Esophagus muscularis mucosa (tissue), 4 donors: ENCODE measurements at regions not wholly inside any gene's neighbourhood (a gene's known extent, or its start where the extent isn't known, plus 50 kb on each side); places are given as distances from the start of the nearest gene placed in this dataset.

Experiments
- DNase-seq: peaks from one replicate; pipeline ENCODE4 v3.0.0-alpha.2; 2017; ENCODE audit errors: extremely low spot score
- H3K27ac ChIP-seq, 4 donors: fragments of 200-600 bp; sonication (generic); replicated peaks in 1 of 4; 1 replicate in 3 of 4; 2 replicates in 1 of 4; pipeline ENCODE4 v1.5.1; 2016 to 2019; ENCODE audit warnings: mild to moderate bottlenecking in 1 of 4
- H3K27me3 ChIP-seq, 4 donors: fragments of 200-600 bp; sonication (generic); one replicate each; pipeline versions ENCODE4 v1.5.1 to v1.6.0; 2016 to 2019
- H3K36me3 ChIP-seq, 4 donors: fragments of 200-600 bp; sonication (generic); one replicate each; pipeline ENCODE4 v1.5.1; 2016 to 2019
- H3K4me1 ChIP-seq, 4 donors: fragments of 200-600 bp; sonication (generic); one replicate each; pipeline ENCODE4 v1.5.1; 2016 to 2019
- H3K4me3 ChIP-seq, 4 donors: fragments of 200-600 bp; sonication (generic); 1 replicate in 2 of 4; 2 replicates in 2 of 4; pipeline ENCODE4 v1.5.1; 2016 to 2019; ENCODE audit warnings: mild to moderate bottlenecking in 4 of 4, moderate library complexity in 1 of 4
- H3K9me3 ChIP-seq, 4 donors: fragments of 200-600 bp; sonication (generic); 1 replicate in 3 of 4; 2 replicates in 1 of 4; pipeline ENCODE4 v1.5.1; 2016 to 2019
- EP300 ChIP-seq: sonication (generic); formaldehyde crosslinking; IDR thresholded peaks from one replicate; pipeline ENCODE4 v1.6.1; 2017; ENCODE audit warnings: antibody characterized with exemption
- POLR2A ChIP-seq: fragments of 450-650 bp; IDR thresholded peaks from one replicate; pipeline ENCODE4 v1.6.1; 2017; ENCODE audit warnings: antibody characterized with exemption, moderate library complexity, mild to moderate bottlenecking, low read depth
- POLR2AphosphoS5 ChIP-seq, 2 donors: sonication (generic); formaldehyde crosslinking; IDR thresholded peaks; one replicate each; pipeline ENCODE4 v1.6.1; 2017; ENCODE audit warnings: antibody characterized with exemption in 2 of 2
- WGBS: methylation state at CpG from one replicate; pipeline ENCODE4 v1.1.5; 2018; 5-methylcytosine and 5-hydroxymethylcytosine counted together
- intact Hi-C: fragments of 100-400 bp; cut with DNase I; formaldehyde crosslinking; loops from one replicate; pipeline ENCODE4 v1.15.1; 2023
- TF ChIP-seq, protein P1 (sequence below), 3 experiments: fragments of 200-600 bp in 2 of 3; fragments of 450-650 bp in 1 of 3; sonication (generic) in 2 of 3; IDR thresholded peaks; one replicate each; pipeline ENCODE4 v1.5.1; 2017 to 2019; ENCODE audit warnings: antibody characterized with exemption in 3 of 3, mild to moderate bottlenecking in 2 of 3, moderate library complexity in 1 of 3

DNA sequence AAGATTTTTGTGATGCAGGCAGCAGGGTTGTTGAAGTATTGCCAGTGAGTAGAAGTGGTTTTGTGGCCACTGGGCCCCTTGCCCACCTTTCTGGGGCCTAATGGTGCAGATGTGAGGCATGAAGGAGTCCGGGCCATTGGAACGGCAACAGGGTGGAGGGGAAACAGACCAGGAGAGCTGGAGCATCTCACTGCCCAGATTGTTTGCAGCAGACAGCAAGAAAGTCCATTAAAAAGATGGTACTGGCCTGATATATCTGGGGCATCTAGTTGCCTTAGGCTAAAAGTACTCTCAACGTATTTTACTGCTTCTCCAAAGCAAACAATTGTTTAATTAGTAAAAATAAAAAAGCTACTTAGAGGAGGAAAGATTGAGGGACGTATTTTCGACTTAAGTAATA lies 298.4 kb downstream of the SATB1 start:
- Histone ChIP-seq H3K4me3 (no peak overlapping the region), H3K27me3 (no peaks in the 10 kb centered on the region), H3K9me3 (no peaks in the 10 kb centered on the region), H3K27ac (no peak overlapping the region), H3K4me1 (no peaks in the 10 kb centered on the region), H3K36me3 (no peaks in the 10 kb centered on the region)
- 87% methylated on average over 5 of the region's 5 CpGs for WGBS
- intact Hi-C loops: no loop called here
- TF ChIP-seq POLR2AphosphoS5 (IDR thresholded peaks at IDR 0.05): no peak
- no peak for TF ChIP-seq EP300
- TF ChIP-seq POLR2A: no peak
- TF ChIP-seq, protein P1, sequence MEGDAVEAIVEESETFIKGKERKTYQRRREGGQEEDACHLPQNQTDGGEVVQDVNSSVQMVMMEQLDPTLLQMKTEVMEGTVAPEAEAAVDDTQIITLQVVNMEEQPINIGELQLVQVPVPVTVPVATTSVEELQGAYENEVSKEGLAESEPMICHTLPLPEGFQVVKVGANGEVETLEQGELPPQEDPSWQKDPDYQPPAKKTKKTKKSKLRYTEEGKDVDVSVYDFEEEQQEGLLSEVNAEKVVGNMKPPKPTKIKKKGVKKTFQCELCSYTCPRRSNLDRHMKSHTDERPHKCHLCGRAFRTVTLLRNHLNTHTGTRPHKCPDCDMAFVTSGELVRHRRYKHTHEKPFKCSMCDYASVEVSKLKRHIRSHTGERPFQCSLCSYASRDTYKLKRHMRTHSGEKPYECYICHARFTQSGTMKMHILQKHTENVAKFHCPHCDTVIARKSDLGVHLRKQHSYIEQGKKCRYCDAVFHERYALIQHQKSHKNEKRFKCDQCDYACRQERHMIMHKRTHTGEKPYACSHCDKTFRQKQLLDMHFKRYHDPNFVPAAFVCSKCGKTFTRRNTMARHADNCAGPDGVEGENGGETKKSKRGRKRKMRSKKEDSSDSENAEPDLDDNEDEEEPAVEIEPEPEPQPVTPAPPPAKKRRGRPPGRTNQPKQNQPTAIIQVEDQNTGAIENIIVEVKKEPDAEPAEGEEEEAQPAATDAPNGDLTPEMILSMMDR (IDR thresholded peaks at IDR 0.05): no peak
- DNase-seq: no peak

DNA sequence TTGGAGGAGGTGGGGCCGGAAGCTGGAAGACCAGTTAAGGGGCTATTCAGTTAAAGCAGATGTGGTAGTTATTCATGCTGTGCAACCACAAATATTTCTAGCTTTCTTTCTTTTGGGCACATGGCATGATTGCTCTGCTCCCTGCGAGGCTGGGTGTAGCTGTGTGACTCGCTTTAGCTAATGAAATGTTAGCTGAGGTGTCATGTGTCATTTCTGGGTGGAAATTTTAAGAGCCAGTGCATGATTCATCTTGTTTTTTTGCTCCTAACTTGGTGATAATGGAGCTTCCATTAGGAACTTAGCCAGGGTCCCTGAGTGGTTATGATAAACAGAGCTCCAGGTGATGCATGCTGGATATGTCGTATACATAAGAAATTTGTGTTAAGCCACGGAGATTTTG lies 300.6 kb downstream of the SATB1 start:
- Histone ChIP-seq H3K4me3 (no peak overlapping the region), H3K4me1 (no peaks in the 10 kb centered on the region), H3K9me3 (no peaks in the 10 kb centered on the region), H3K36me3 (no peaks in the 10 kb centered on the region), H3K27ac (no peak overlapping the region), H3K27me3 (no peaks in the 10 kb centered on the region)
- intact Hi-C loops: no loop called here
- DNase-seq: no peak
- WGBS: 90% methylated on average over 5 of the region's 5 CpGs
- TF ChIP-seq EP300 (no peak), POLR2AphosphoS5 (IDR thresholded peaks at IDR 0.05) (no peak), POLR2A (no peak)
- TF ChIP-seq, protein P1 (IDR thresholded peaks at IDR 0.05): no peak

DNA sequence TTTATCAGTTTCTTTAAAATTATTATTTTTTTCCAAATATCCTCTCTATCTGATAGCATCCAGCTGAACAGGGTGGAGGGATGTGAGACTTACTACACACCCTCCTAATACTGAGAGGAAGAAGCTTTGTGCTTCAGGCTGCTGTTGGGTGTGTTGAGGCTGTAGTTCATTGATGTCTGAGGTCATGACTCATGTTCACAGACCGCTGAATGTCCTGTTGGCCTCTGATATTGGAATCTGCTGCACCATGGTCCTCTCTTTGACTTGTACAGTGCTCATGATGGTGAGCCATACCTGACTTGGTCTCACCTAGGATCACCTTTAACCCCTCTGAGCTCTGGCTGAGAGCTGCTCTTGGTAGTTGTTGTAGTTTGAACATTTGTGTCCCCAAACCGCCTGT lies 302.9 kb downstream of the SATB1 start:
- no peaks in the 10 kb centered on the region for H3K36me3 ChIP-seq
- H3K4me3 ChIP-seq: no peak overlapping the region
- no peaks in the 10 kb centered on the region for H3K4me1 ChIP-seq
- no peaks in the 10 kb centered on the region for H3K9me3 ChIP-seq
- DNase-seq: no peak
- no peak overlapping the region for H3K27ac ChIP-seq
- intact Hi-C loops: no loop called here
- H3K27me3 ChIP-seq: no peaks in the 10 kb centered on the region
- 95% methylated on average over 2 of the region's 2 CpGs for WGBS
- TF ChIP-seq EP300: no peak
- no peak for TF ChIP-seq POLR2AphosphoS5 (IDR thresholded peaks at IDR 0.05)
- TF ChIP-seq, protein P1 (IDR thresholded peaks at IDR 0.05): no peak

DNA sequence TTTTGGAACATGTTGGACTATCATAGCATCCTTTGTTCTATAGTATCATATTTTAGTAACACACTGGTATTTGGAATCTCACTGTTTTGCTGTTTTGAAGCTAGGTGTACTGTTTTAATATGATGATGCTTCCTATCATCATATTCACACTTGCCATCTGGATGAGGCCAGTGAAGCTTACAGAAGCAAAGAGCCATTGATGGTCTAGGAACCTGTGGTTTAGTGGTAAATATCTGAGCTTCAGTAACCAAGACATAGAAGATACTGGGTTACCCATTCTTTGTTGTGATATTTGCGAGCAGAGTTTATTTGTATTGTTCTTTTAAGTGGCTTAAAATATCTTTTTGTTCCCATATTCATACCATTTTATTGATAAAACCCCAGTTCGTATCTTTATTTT lies 304.1 kb downstream of the SATB1 start:
- Histone ChIP-seq H3K36me3 (no peaks in the 10 kb centered on the region), H3K27ac (no peak overlapping the region), H3K4me3 (no peak overlapping the region), H3K27me3 (no peaks in the 10 kb centered on the region), H3K4me1 (no peaks in the 10 kb centered on the region), H3K9me3 (no peaks in the 10 kb centered on the region)
- no peak for DNase-seq
- 95% methylated on average over 2 of the region's 2 CpGs for WGBS
- intact Hi-C loops: no loop called here
- TF ChIP-seq EP300: no peak
- no peak for TF ChIP-seq POLR2A
- TF ChIP-seq, protein P1 (IDR thresholded peaks at IDR 0.05): no peak
- no peak for TF ChIP-seq POLR2AphosphoS5 (IDR thresholded peaks at IDR 0.05)

DNA sequence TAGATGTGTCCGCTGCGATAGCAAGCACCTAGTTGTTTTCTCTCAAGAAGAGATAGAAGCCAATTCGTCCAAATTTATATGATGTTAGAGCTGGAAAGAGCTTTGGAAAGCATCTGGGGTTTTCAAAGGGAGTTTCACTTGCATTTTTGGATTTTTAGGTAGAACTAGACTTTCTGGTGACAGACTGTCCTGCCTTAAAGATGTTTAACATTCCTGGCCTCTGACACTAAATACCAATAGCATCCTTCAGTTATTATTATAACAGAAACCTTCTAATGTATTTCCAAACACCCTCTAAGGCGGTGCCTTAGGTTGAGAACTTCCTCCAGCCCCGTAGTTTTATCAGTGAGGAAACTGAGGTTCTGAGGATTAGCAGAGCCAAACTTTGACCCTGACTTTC lies 305.3 kb downstream of the SATB1 start:
- TF ChIP-seq POLR2A (no peak), EP300 (no peak), POLR2AphosphoS5 (IDR thresholded peaks at IDR 0.05) (no peak)
- TF ChIP-seq, protein P1 (IDR thresholded peaks at IDR 0.05): no peak

More for the DNA sequence above, 305.3 kb downstream of the SATB1 start:
- DNase-seq: no peak
- intact Hi-C loops: no loop called here
- WGBS: 70% methylated on average over 5 of the region's 5 CpGs
- Histone ChIP-seq H3K4me1 (no peaks in the 10 kb centered on the region), H3K9me3 (no peaks in the 10 kb centered on the region), H3K27me3 (no peaks in the 10 kb centered on the region), H3K36me3 (no peaks in the 10 kb centered on the region), H3K4me3 (no peak overlapping the region), H3K27ac (no peak overlapping the region)
